GM06990 (cell line): ENCODE measurements at regions not wholly inside any gene's neighbourhood (a gene's known extent, or its start where the extent isn't known, plus 50 kb on each side); places are given as distances from the start of the nearest gene placed in this dataset.

Source experiments
- DNase-seq: peaks from one replicate; pipeline ENCODE4 v3.0.0-alpha.2; 2011; ENCODE audit not compliant: insufficient read length; ENCODE audit errors: extremely low read depth
- H3K27me3 ChIP-seq: replicated peaks from 2 replicates; pipeline ENCODE4 v1.6.0; 2011; ENCODE audit warnings: low read length; ENCODE audit not compliant: control insufficient read depth, insufficient read depth
- H3K36me3 ChIP-seq: 2 replicates; pipeline ENCODE4 v1.5.1; 2011; ENCODE audit warnings: low read length; ENCODE audit not compliant: control insufficient read depth, insufficient read depth
- H3K4me3 ChIP-seq: replicated peaks from 2 replicates; pipeline ENCODE4 v1.5.1; 2011; ENCODE audit warnings: low read depth, mild to moderate bottlenecking, control low read depth, low read length
- TF ChIP-seq, protein P1 (sequence below): IDR thresholded peaks from 2 replicates; pipeline ENCODE4 v1.5.1; 2011; ENCODE audit warnings: low read length, control low read depth, mild to moderate bottlenecking, inconsistent platforms; ENCODE audit not compliant: insufficient read depth, poor library complexity, severe bottlenecking

DNA sequence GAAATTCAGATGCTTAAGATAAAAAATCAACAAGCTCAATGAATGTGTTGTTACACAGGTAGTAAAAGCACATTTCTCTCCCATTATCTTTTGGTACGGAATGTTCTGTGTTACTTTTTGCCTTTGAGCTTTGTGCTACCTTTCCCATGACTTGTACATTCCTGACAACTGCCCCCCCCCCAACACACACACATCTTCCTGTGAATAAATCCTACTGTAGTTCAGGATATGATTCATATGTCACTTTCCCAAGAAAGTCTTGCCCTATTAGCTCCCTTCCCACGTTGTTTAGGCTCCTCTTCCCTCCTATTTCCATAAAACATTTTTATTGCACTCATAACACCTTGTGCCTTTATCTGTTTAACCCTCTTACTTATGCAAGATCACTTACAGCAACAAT, 442.6 kb upstream of the LRATD1 start:
- Histone ChIP-seq H3K27me3 (no peaks in the 10 kb centered on the region), H3K4me3 (no peak overlapping the region), H3K36me3 (no peaks in the 10 kb centered on the region)
- TF ChIP-seq, protein P1, sequence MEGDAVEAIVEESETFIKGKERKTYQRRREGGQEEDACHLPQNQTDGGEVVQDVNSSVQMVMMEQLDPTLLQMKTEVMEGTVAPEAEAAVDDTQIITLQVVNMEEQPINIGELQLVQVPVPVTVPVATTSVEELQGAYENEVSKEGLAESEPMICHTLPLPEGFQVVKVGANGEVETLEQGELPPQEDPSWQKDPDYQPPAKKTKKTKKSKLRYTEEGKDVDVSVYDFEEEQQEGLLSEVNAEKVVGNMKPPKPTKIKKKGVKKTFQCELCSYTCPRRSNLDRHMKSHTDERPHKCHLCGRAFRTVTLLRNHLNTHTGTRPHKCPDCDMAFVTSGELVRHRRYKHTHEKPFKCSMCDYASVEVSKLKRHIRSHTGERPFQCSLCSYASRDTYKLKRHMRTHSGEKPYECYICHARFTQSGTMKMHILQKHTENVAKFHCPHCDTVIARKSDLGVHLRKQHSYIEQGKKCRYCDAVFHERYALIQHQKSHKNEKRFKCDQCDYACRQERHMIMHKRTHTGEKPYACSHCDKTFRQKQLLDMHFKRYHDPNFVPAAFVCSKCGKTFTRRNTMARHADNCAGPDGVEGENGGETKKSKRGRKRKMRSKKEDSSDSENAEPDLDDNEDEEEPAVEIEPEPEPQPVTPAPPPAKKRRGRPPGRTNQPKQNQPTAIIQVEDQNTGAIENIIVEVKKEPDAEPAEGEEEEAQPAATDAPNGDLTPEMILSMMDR: no peak
- DNase-seq: no peak

- DNase-seq: no peak
- TF ChIP-seq, protein P1: no peak
Measured at GRCh38 chr2:14194233-14194632, 438.3 kb upstream of the LRATD1 start.

DNA sequence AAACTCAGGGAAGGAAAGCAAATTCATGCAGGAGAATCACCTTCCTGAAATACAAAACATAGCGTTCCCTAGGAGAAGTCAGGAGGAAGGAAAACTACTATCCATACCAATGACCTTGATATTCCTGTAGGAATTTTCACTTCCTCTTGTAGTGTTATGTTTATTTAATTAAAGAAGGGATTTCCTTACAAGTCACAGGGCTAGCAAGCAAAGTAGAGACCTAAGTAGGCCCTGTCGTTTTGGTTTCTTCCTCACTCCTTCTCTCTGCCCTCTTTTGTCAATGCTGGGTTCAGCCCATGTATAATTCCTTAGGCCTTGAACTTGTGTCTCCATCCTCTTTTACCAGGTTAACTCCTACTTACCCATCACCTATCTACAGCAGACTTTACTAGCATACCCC, 435.2 kb upstream of the LRATD1 start:
- TF ChIP-seq, protein P1: no peak
- Histone ChIP-seq H3K4me3 (no peak overlapping the region), H3K27me3 (no peaks in the 10 kb centered on the region), H3K36me3 (no peaks in the 10 kb centered on the region)
- DNase-seq: no peak

More at GRCh38 chr2:14194233-14194632, 438.3 kb upstream of the LRATD1 start:
- no peak overlapping the region for H3K4me3 ChIP-seq
- no peaks in the 10 kb centered on the region for H3K27me3 ChIP-seq
- no peaks in the 10 kb centered on the region for H3K36me3 ChIP-seq

- DNase-seq: no peak
- TF ChIP-seq, protein P1: no peak
- Histone ChIP-seq H3K4me3 (no peak overlapping the region), H3K36me3 (no peaks in the 10 kb centered on the region), H3K27me3 (no peaks in the 10 kb centered on the region)
Measured at GRCh38 chr2:14199040-14199439, 433.5 kb upstream of the LRATD1 start.

DNA sequence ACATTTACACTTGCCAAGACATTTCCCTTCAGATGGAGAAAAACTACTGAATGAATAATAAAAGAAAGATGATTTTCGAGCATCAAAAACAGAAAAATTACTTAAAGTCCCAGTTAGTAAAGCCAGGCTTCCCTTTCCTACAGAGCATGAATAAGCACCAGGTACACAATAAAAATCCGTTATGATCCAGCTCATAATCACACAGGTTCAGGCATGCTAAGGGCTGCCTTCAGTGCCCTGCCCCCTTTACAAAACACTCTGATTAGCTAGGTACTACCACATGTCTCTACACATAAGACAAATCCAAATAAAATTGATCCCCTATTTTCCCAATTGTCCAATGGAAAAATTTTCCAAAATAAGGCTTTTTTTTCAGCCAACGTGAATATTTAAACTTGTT, 413.2 kb upstream of the LRATD1 start:
- no peaks in the 10 kb centered on the region for H3K36me3 ChIP-seq
- no peaks in the 10 kb centered on the region for H3K27me3 ChIP-seq
- TF ChIP-seq, protein P1: no peak
- H3K4me3 ChIP-seq: no peak overlapping the region
- DNase-seq: no peak

DNA sequence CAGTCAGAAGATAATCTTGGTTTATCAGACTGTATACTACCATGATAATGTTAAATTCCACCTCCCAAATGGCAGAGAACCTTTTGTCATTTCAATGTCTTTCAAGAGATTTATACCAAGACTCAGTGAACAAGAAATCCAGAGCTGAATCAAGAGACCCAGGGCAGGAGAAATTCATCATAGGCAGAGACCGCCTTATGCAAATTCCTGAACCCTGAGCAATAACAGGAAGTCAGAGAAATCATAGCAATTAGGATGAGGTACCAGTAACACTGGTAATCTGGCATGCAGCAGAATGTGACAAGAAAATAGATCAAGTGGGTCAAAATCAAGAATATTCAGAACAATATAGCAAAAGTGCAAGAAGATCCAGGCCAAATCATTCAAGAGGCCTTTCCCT, 412.4 kb upstream of the LRATD1 start:
- H3K4me3 ChIP-seq: no peak overlapping the region
- no peak for DNase-seq
- TF ChIP-seq, protein P1: no peak

More for the DNA sequence above, 412.4 kb upstream of the LRATD1 start:
- Histone ChIP-seq H3K27me3 (no peaks in the 10 kb centered on the region), H3K36me3 (no peaks in the 10 kb centered on the region)
